Hematopoietic multipotent progenitor cell treated with erythropoietin and hydrocortisone succinate and interleukin-3 and kit ligand, for 17 days (in vitro differentiated cells): ENCODE measurements at regions not wholly inside any gene's neighbourhood (a gene's known extent, or its start where the extent isn't known, plus 50 kb on each side); places are given as distances from the start of the nearest gene placed in this dataset.

Source experiments
- DNase-seq: peaks from one replicate; pipeline ENCODE4 v3.0.0-alpha.2; 2015; ENCODE audit warnings: low spot score

GRCh38 chr14:38310420-38310995 is 54.6 kb upstream of the CLEC14A start:
- DNase-seq: no peak

DNA sequence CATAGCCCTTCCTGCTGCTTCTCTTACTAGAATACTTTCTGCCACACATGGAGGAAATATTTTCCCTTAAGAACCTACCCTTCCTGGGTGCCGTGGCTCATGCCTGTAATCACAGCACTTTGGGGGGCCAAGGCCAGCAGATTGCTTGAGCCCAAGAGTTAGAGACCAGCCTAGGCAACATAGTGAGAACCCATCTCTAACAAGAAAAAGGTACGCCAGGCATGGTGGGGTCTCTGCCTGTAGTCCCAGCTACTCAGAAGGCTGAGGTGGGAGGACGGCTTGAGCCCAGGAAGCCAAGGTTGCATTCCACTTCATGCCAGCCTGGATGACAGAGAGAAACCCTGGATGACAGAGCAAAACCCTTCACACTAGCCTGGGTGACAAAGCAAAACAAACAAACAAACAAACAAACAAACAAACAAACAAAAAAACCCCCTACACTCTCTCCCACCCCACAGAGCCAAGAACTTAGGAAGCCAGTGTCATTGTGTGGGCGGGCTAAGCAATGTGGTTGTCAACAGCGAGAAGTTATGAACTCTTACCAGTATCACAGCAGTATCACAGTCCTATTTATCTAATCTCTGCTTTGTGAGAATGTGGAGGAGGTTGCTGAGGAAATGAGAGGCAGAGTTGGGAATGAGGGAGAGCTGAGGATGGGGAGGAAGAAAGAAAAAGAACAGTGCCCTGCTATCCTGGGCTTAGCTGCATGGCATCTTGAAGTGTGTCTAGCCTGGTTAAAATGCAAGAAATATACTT is 53.8 kb upstream of the CLEC14A start:
- no peak for DNase-seq
